Activated naive CD4-positive, alpha-beta T cell treated with anti-CD3 and anti-CD28 coated beads, Interleukin-2, amount 50 U/mL, for 24 hours (primary cell): ENCODE measurements at regions not wholly inside any gene's neighbourhood (a gene's known extent, or its start where the extent isn't known, plus 50 kb on each side); places are given as distances from the start of the nearest gene placed in this dataset.

ENCODE experiments used
- H3K27ac Mint-ChIP-seq: one replicate; pipeline ENCODE4 v1.8.0; 2021; ENCODE audit warnings: mild to moderate bottlenecking, mixed read lengths
- H3K27me3 Mint-ChIP-seq: one replicate; pipeline ENCODE4 v1.8.0; 2021; ENCODE audit warnings: mixed read lengths
- H3K36me3 Mint-ChIP-seq: one replicate; pipeline ENCODE4 v1.8.0; 2021; ENCODE audit warnings: mixed read lengths
- H3K4me1 Mint-ChIP-seq: one replicate; pipeline ENCODE4 v1.8.0; 2021; ENCODE audit warnings: mixed read lengths
- H3K4me3 Mint-ChIP-seq: one replicate; pipeline ENCODE4 v1.8.0; 2021; ENCODE audit warnings: mild to moderate bottlenecking, mixed read lengths
- H3K9me3 Mint-ChIP-seq: one replicate; pipeline ENCODE4 v1.8.0; 2021; ENCODE audit warnings: mixed read lengths

- Mint-ChIP-seq H3K9me3 (no peaks in the 10 kb centered on the region), H3K4me3 (no peak overlapping the region), H3K27me3 (peaks cover 3% of the 10 kb centered on the region), H3K27ac (no peak overlapping the region), H3K36me3 (no peaks in the 10 kb centered on the region), H3K4me1 (no peaks in the 10 kb centered on the region)
Measured at GRCh38 chr20:24112360-24112759, 123.8 kb upstream of the GGTLC1 start.

GRCh38 chr20:24111858-24112257, 123.3 kb upstream of the GGTLC1 start:
- H3K4me1 Mint-ChIP-seq, result no peaks in the 10 kb centered on the region
- no peak overlapping the region for H3K27ac Mint-ChIP-seq
- H3K27me3 Mint-ChIP-seq, result peaks cover 3% of the 10 kb centered on the region
- no peaks in the 10 kb centered on the region for H3K36me3 Mint-ChIP-seq
- no peaks in the 10 kb centered on the region for H3K9me3 Mint-ChIP-seq
- H3K4me3 Mint-ChIP-seq, result no peak overlapping the region

GRCh38 chr20:24109537-24109936, 121.0 kb upstream of the GGTLC1 start:
- H3K27me3 Mint-ChIP-seq, result peaks cover 3% of the 10 kb centered on the region
- H3K4me3 Mint-ChIP-seq, result no peak overlapping the region
- no peaks in the 10 kb centered on the region for H3K9me3 Mint-ChIP-seq
- no peaks in the 10 kb centered on the region for H3K36me3 Mint-ChIP-seq
- no peak overlapping the region for H3K27ac Mint-ChIP-seq
- H3K4me1 Mint-ChIP-seq, result no peaks in the 10 kb centered on the region

- Mint-ChIP-seq H3K27ac (no peak overlapping the region), H3K4me3 (no peak overlapping the region), H3K4me1 (no peaks in the 10 kb centered on the region), H3K27me3 (peaks cover 3% of the 10 kb centered on the region), H3K9me3 (no peaks in the 10 kb centered on the region), H3K36me3 (no peaks in the 10 kb centered on the region)
Measured at GRCh38 chr20:24109008-24109407, 120.4 kb upstream of the GGTLC1 start.

GRCh38 chr20:24108581-24108980, 120.0 kb upstream of the GGTLC1 start:
- Mint-ChIP-seq H3K27ac (no peak overlapping the region), H3K36me3 (no peaks in the 10 kb centered on the region), H3K27me3 (peaks cover 3% of the 10 kb centered on the region), H3K4me1 (no peaks in the 10 kb centered on the region), H3K4me3 (no peak overlapping the region), H3K9me3 (no peaks in the 10 kb centered on the region)

GRCh38 chr20:24106801-24107445, 118.3 kb upstream of the GGTLC1 start:
- Mint-ChIP-seq H3K27me3 (peaks cover 3% of the 10 kb centered on the region), H3K36me3 (no peaks in the 10 kb centered on the region), H3K4me1 (peaks cover 7% of the 10 kb centered on the region), H3K9me3 (no peaks in the 10 kb centered on the region), H3K27ac (no peak overlapping the region), H3K4me3 (no peak overlapping the region)

GRCh38 chr20:24106150-24106800, 117.7 kb upstream of the GGTLC1 start:
- no peak overlapping the region for H3K27ac Mint-ChIP-seq
- H3K4me1 Mint-ChIP-seq, result peaks cover 7% of the 10 kb centered on the region
- H3K27me3 Mint-ChIP-seq, result peaks cover 3% of the 10 kb centered on the region
- H3K4me3 Mint-ChIP-seq, result no peak overlapping the region
- no peaks in the 10 kb centered on the region for H3K9me3 Mint-ChIP-seq
- H3K36me3 Mint-ChIP-seq, result no peaks in the 10 kb centered on the region

GRCh38 chr20:24102749-24103333, 114.3 kb upstream of the GGTLC1 start:
- H3K4me3 Mint-ChIP-seq, result no peak overlapping the region
- no peaks in the 10 kb centered on the region for H3K9me3 Mint-ChIP-seq
- H3K27me3 Mint-ChIP-seq, result no peaks in the 10 kb centered on the region
- H3K27ac Mint-ChIP-seq, result no peak overlapping the region
- H3K36me3 Mint-ChIP-seq, result no peaks in the 10 kb centered on the region
- peaks cover 24% of the 10 kb centered on the region for H3K4me1 Mint-ChIP-seq

GRCh38 chr20:24102290-24102689, 113.7 kb upstream of the GGTLC1 start:
- no peaks in the 10 kb centered on the region for H3K27me3 Mint-ChIP-seq
- peaks cover 24% of the 10 kb centered on the region for H3K4me1 Mint-ChIP-seq
- no peaks in the 10 kb centered on the region for H3K9me3 Mint-ChIP-seq
- H3K27ac Mint-ChIP-seq, result no peak overlapping the region
- no peak overlapping the region for H3K4me3 Mint-ChIP-seq
- H3K36me3 Mint-ChIP-seq, result no peaks in the 10 kb centered on the region

GRCh38 chr20:24100370-24101011, 111.9 kb upstream of the GGTLC1 start:
- Mint-ChIP-seq H3K9me3 (no peaks in the 10 kb centered on the region), H3K36me3 (no peaks in the 10 kb centered on the region), H3K4me1 (peaks cover 24% of the 10 kb centered on the region), H3K4me3 (no peak overlapping the region), H3K27me3 (no peaks in the 10 kb centered on the region), H3K27ac (peak overlapping the region; percentile 85)

GRCh38 chr20:24098886-24099285, 110.3 kb upstream of the GGTLC1 start:
- H3K9me3 Mint-ChIP-seq, result no peaks in the 10 kb centered on the region
- no peak overlapping the region for H3K27ac Mint-ChIP-seq
- H3K4me1 Mint-ChIP-seq, result peaks cover 24% of the 10 kb centered on the region
- no peaks in the 10 kb centered on the region for H3K27me3 Mint-ChIP-seq
- no peaks in the 10 kb centered on the region for H3K36me3 Mint-ChIP-seq
- no peak overlapping the region for H3K4me3 Mint-ChIP-seq

- no peaks in the 10 kb centered on the region for H3K9me3 Mint-ChIP-seq
- no peak overlapping the region for H3K4me3 Mint-ChIP-seq
- H3K36me3 Mint-ChIP-seq, result no peaks in the 10 kb centered on the region
- H3K27me3 Mint-ChIP-seq, result no peaks in the 10 kb centered on the region
- H3K27ac Mint-ChIP-seq, result no peak overlapping the region
- H3K4me1 Mint-ChIP-seq, result peaks cover 19% of the 10 kb centered on the region
Measured at GRCh38 chr20:24097506-24098245, 109.1 kb upstream of the GGTLC1 start.

- Mint-ChIP-seq H3K27ac (no peak overlapping the region), H3K36me3 (no peaks in the 10 kb centered on the region), H3K9me3 (no peaks in the 10 kb centered on the region), H3K4me1 (peaks cover 17% of the 10 kb centered on the region), H3K4me3 (no peak overlapping the region), H3K27me3 (no peaks in the 10 kb centered on the region)
Measured at GRCh38 chr20:24096864-24097450, 108.4 kb upstream of the GGTLC1 start.

GRCh38 chr20:24096264-24096663, 107.7 kb upstream of the GGTLC1 start:
- Mint-ChIP-seq H3K4me3 (no peak overlapping the region), H3K27me3 (no peaks in the 10 kb centered on the region), H3K27ac (no peak overlapping the region), H3K36me3 (no peaks in the 10 kb centered on the region), H3K4me1 (peaks cover 17% of the 10 kb centered on the region), H3K9me3 (no peaks in the 10 kb centered on the region)

- no peaks in the 10 kb centered on the region for H3K36me3 Mint-ChIP-seq
- no peaks in the 10 kb centered on the region for H3K27me3 Mint-ChIP-seq
- H3K4me3 Mint-ChIP-seq, result no peak overlapping the region
- H3K4me1 Mint-ChIP-seq, result peaks cover 15% of the 10 kb centered on the region
- H3K9me3 Mint-ChIP-seq, result no peaks in the 10 kb centered on the region
- H3K27ac Mint-ChIP-seq, result no peak overlapping the region
Measured at GRCh38 chr20:24095756-24096155, 107.2 kb upstream of the GGTLC1 start.
